GM12891 (cell line): ENCODE measurements at regions not wholly inside any gene's neighbourhood (a gene's known extent, or its start where the extent isn't known, plus 50 kb on each side); places are given as distances from the start of the nearest gene placed in this dataset.

Source experiments
- PAX5 ChIP-seq: IDR thresholded peaks from 2 replicates; pipeline ENCODE4 v1.6.1; 2011; ENCODE audit warnings: low read length, moderate library complexity, mild to moderate bottlenecking; ENCODE audit not compliant: insufficient read depth, severe bottlenecking
- POLR2A ChIP-seq: IDR thresholded peaks from 2 replicates; pipeline ENCODE4 v1.6.1; 2011; ENCODE audit warnings: low read depth, low read length, control low read depth
- POLR2AphosphoS5 ChIP-seq: IDR thresholded peaks from 2 replicates; pipeline ENCODE4 v1.6.1; 2011; ENCODE audit warnings: low read depth, low read length, control low read depth
- POU2F2 ChIP-seq: IDR thresholded peaks from 2 replicates; pipeline ENCODE4 v1.6.1; 2011; ENCODE audit warnings: low read depth, mild to moderate bottlenecking, control low read depth, low read length, moderate library complexity
- SPI1 ChIP-seq: IDR thresholded peaks from 2 replicates; pipeline ENCODE4 v1.6.1; 2011; ENCODE audit warnings: low read depth, low read length, control low read depth
- TAF1 ChIP-seq: IDR thresholded peaks from 2 replicates; pipeline ENCODE4 v1.6.1; 2011; ENCODE audit warnings: low read depth, low read length, control low read depth

DNA sequence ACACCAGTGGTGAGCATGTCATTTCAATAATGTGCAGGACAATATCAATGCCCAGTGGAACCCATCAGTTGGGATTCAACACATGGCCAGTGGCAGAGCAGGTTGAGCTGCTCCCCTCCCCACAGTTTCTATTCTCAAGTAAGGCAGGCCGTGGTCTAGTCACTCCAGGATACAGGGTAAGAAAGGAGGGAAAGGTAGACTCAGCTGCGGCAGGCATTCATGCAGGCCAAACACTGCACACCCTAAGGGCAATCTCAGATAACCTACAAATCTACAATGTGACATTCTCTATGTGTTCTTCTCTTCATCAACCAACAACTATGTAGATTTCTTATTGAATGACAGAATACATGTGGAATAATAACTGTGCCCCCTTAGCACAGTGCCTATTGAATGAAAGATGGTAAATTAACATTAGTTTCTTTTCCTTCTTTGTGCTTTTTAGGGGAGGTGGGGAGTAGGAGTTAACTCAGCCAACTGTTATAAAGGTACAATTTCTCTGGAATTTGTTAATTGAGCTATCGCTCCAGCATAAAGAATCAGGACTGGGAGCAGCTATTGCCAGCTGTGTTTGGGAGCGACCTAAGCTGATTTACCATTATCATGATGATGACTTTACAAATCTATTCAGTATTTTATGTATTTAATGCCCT lies 89.7 kb downstream of the FAM50B start:
- TF ChIP-seq POLR2A (no peak), POLR2AphosphoS5 (no peak), POU2F2 (no peak), SPI1 (no peak), TAF1 (no peak), PAX5 (no peak)
